Bronchial epithelial cell (primary cell): ENCODE measurements at regions not wholly inside any gene's neighbourhood (a gene's known extent, or its start where the extent isn't known, plus 50 kb on each side); places are given as distances from the start of the nearest gene placed in this dataset.

Source experiments
- DNase-seq: peaks from one replicate; pipeline ENCODE4 v3.0.0-alpha.2; 2010; ENCODE audit warnings: low read depth
- FAIRE-seq: peaks from 2 replicates; lab custom pipeline; 2011; peaks lifted over from hg19 to GRCh38; lab: Jason Lieb, UNC
- H3K27me3 ChIP-seq: 2 replicates; pipeline ENCODE4 v1.5.1; 2011; ENCODE audit warnings: low read length; ENCODE audit not compliant: control insufficient read depth, insufficient read depth
- H3K36me3 ChIP-seq: 2 replicates; pipeline ENCODE4 v1.5.1; 2011; ENCODE audit warnings: low read length; ENCODE audit not compliant: control insufficient read depth, insufficient read depth
- H3K4me3 ChIP-seq: 2 replicates; pipeline ENCODE4 v1.5.1; 2011; ENCODE audit warnings: mild to moderate bottlenecking, low read depth, low read length, control low read depth
- CTCF ChIP-seq: IDR thresholded peaks from 2 replicates; pipeline ENCODE4 v1.5.1; 2011; ENCODE audit warnings: mild to moderate bottlenecking, moderate library complexity, low read length, control low read depth, inconsistent platforms; ENCODE audit not compliant: insufficient read depth, severe bottlenecking

- FAIRE-seq (no peak), DNase-seq (no peak)
- no peaks in the 10 kb centered on the region for H3K27me3 ChIP-seq
- no peak overlapping the region for H3K4me3 ChIP-seq
- no peak for TF ChIP-seq CTCF
- H3K36me3 ChIP-seq: no peaks in the 10 kb centered on the region
These were observed 228.2 kb upstream of the IRF2BP2 start for GRCh38 chr1:234838182-234838581.

DNA sequence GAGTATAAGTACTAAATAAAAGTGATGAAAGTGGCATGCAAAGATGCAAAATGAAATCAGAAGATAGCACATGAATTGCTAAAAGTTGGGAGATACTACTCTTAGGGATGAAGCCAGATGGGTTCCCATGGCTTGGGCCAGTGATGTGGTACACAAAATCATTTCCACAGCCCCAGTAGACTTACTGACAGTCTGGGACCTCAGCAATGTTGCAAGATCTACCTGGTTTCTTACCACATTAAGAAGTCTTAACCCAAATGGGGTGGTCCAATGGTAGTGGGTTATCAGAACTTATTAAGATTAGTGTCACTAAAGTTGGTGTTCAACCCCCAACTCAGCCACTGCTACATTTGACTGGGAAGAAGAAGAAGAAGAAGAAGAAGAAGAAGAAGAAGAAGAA, 227.7 kb upstream of the IRF2BP2 start:
- DNase-seq (no peak), FAIRE-seq (no peak)
- H3K4me3 ChIP-seq: no peak overlapping the region
- H3K27me3 ChIP-seq: no peaks in the 10 kb centered on the region
- H3K36me3 ChIP-seq: no peaks in the 10 kb centered on the region
- no peak for TF ChIP-seq CTCF

DNA sequence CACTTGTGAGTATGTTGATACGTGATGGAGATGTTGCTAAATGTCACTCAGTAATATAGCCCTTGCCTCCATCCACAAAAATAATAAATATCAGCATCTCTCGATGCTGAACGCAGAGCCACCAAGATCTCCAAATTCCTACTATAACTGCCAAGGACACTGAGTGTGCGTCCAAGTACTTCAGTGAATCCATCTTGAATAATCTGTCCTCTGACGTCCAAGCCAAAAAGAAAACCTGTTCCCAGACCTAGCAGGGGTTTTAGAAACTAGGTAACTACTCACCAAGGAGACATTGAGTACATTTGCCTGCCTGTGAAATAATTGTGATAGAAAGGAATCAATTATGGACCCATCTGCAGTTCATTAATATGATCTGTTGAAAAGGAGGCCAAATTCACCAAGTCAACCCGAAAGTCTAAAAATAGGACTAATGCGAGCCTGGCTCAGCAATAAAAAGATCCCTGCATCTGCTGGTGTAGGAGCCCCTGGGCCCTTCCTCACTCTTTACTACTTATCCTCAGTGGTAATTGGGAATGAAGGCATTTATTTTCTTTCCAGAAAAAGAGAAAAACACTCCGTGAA, 226.9 kb upstream of the IRF2BP2 start:
- DNase-seq: no peak
- Histone ChIP-seq H3K36me3 (no peaks in the 10 kb centered on the region), H3K4me3 (no peak overlapping the region), H3K27me3 (no peaks in the 10 kb centered on the region)
- TF ChIP-seq CTCF: no peak
- FAIRE-seq: no peak

DNA sequence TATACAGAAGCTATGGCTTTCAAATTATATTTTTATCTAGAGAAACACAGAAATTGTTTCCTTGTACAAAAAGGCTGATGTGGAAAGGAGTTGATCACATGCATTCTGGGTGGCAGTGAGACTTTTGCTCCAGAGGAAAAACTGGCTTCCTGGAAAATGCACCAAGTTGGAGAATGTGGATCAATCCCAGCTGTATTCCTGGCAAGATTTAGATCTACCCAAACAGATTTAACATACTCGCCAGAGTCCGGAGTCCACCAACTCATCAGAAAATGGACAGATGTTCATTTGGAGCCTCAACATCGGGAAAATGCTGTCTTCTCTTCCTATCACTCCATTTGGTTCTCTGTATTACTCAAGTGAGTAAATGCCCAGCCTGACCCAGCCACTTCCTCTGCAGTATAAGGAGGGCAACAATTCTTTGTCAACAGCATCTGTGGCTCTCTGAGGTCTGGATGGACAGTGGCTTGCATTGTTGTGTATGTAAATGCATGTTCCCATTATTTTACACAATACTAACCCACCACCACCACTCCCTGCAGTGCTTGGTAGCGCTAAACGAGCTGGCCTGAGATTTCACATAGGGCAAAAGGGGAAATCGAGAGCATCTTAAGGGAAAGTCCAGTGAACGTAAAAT, 226.2 kb upstream of the IRF2BP2 start:
- no peak overlapping the region for H3K4me3 ChIP-seq
- H3K36me3 ChIP-seq: no peaks in the 10 kb centered on the region
- H3K27me3 ChIP-seq: no peaks in the 10 kb centered on the region
- TF ChIP-seq CTCF: no peak
- DNase-seq (no peak), FAIRE-seq (no peak)

- FAIRE-seq: no peak
- Histone ChIP-seq H3K36me3 (no peaks in the 10 kb centered on the region), H3K4me3 (no peak overlapping the region), H3K27me3 (no peaks in the 10 kb centered on the region)
- no peak for DNase-seq
- TF ChIP-seq CTCF: no peak
These were observed 225.3 kb upstream of the IRF2BP2 start for GRCh38 chr1:234835239-234835638.

DNA sequence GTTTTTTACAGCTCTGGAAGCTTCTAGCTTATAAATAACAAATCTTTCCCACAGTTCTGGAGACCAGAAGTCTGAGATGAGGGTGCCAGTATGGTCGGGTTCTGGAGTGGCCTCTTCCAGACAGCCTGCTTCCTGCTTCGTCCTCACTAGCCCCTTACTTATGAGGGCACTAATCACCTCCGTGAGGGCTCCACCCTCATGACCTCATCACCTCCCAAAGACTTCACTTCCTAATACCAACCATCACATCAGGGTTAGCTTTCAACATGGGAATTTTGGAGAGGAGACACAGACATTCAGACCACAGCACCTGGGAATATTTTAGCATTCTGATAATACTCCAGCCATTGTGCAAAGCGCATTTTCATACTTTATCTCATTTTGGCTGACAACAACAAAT, 223.7 kb upstream of the IRF2BP2 start:
- Histone ChIP-seq H3K27me3 (peaks cover 3% of the 10 kb centered on the region), H3K36me3 (no peaks in the 10 kb centered on the region), H3K4me3 (no peak overlapping the region)
- DNase-seq (no peak), FAIRE-seq (no peak)
- no peak for TF ChIP-seq CTCF
